GM20000 (cell line): ENCODE measurements at regions not wholly inside any gene's neighbourhood (a gene's known extent, or its start where the extent isn't known, plus 50 kb on each side); places are given as distances from the start of the nearest gene placed in this dataset.

Experiments used
- DNase-seq: peaks from one replicate; pipeline ENCODE4 v3.0.0; 2012; ENCODE audit warnings: low spot score
- TF ChIP-seq, protein P1 (sequence below): IDR thresholded peaks from 2 replicates; pipeline ENCODE4 v1.5.1; 2012; ENCODE audit warnings: mild to moderate bottlenecking, control low read depth; ENCODE audit errors: extremely low read depth, missing control alignments

DNA sequence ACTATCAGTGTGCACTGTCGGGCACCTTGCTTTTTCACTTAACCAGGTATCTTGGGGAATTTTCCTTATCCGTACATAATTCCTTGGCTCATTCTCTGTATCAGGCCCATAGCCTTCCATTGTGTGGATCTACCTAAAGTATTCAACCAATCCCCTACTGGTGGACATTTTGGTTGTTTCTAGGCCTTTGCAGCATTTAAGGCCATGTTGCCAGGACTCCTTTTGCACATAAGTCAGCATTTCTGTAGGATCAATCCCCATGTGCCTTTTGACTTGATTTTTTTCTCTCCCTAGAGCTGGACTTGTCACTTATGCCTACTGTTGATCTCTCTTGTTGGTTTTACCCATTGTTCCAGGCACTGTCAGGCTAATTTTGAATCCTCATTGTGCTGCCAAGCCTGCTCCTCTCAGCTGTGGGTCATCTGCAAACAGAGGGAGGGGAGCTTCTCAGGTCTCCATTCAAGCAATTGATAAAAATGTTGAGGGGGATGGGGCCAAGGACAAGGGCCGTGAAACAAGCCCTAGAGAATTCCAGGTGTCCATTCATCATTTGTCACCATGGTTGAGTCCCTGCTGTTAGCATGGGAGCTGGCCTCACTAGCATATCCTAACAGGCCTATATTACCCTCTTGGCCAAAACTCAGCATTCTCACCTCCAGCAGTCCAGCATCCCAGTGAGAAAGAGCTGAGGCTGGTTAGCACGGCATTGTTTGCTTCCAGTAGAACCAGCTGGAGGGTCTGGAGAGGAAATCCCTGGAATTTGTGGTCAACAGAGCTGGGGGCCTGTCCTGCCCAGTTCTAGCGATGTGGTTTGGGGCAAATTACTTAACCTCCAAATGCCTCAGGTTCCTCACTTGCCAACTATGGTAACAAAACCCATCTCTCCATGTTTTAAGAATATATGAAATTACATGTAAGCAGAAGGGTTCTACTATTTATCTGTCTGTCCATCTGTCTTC, 178.4 kb downstream of the MRPL14 start:
- TF ChIP-seq, protein P1, sequence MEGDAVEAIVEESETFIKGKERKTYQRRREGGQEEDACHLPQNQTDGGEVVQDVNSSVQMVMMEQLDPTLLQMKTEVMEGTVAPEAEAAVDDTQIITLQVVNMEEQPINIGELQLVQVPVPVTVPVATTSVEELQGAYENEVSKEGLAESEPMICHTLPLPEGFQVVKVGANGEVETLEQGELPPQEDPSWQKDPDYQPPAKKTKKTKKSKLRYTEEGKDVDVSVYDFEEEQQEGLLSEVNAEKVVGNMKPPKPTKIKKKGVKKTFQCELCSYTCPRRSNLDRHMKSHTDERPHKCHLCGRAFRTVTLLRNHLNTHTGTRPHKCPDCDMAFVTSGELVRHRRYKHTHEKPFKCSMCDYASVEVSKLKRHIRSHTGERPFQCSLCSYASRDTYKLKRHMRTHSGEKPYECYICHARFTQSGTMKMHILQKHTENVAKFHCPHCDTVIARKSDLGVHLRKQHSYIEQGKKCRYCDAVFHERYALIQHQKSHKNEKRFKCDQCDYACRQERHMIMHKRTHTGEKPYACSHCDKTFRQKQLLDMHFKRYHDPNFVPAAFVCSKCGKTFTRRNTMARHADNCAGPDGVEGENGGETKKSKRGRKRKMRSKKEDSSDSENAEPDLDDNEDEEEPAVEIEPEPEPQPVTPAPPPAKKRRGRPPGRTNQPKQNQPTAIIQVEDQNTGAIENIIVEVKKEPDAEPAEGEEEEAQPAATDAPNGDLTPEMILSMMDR: no peak
- DNase-seq: no peak

- no peak for DNase-seq
- TF ChIP-seq, protein P1: no peak
Observed at GRCh38 chr6:43947860-43948259, 177.8 kb downstream of the VEGFA start.

DNA sequence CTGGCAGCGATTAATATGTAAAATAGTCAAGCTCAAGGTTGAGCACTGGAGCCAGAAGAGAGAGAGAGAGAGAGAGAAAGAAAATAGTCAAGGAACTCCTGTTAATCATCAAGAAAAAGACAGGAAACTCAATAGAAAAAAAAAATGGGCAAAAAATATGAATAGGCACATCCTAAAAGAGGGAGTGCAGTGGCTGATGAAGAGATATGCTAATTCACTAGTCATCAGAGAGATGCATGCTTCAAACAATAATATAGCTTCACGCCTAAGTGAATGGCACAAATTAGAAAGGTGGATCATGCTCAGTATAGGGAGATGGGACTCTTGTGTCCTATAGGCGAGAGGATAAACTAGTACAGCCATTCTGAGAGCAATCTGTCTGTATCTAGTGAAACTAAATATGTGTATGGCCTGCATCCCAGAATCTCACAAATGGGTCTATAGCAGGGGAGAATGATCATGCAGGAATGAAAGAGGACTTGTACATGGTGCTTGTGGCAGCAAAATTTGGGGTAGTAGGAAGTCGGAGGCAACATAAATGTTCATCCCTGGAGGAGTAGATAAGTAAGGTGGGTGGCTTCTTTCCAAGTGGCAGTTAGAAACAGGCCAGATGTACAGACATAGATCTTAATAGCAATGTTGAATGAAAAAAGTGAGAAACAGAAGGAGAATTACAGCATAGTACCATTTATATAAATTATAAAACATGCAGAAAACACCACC, 176.8 kb downstream of the VEGFA start:
- no peak for DNase-seq

GRCh38 chr6:43945768-43946080, 175.7 kb downstream of the VEGFA start:
- TF ChIP-seq, protein P1: no peak
- no peak for DNase-seq

More for the DNA sequence above, 176.8 kb downstream of the VEGFA start:
- TF ChIP-seq, protein P1: no peak

- TF ChIP-seq, protein P1: no peak
- DNase-seq: no peak
Observed at GRCh38 chr6:43944908-43945767, 175.1 kb downstream of the VEGFA start.

DNA sequence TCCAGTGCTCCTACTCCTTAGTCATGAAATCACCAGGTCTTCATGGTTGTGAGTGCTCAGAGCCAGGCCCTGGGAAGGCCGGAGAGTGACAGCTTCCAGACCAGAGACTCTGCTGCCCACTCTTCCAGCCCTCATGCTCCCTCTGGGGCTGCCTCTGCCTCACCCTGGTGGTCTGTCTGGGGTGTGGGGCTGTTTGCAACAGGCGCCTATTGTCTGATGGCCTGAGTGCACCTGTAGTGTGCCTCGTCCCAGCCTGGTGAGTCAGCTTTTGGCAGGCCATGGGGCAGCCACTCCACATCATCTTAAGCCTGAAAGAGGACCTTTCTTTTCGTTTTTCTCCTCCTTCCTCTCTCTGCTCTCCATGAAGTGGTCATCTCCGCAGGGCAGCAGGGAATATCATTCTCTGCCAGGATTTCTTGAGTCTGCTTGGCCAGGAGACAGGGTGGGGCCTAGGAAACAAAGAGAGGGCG, 173.8 kb downstream of the VEGFA start:
- no peak for DNase-seq
- TF ChIP-seq, protein P1: no peak
